ENCODE measurements at regions not wholly inside any gene's neighbourhood (a gene's known extent, or its start where the extent isn't known, plus 50 kb on each side); places are given as distances from the start of the nearest gene placed in this dataset.

GRCh38 chr12:93015871-93016751, 87.0 kb upstream of the EEA1 start:
- DNase-seq (ENCODE audit: low read depth), result no peak

- no peak for DNase-seq (ENCODE audit: low read depth)
Measured at GRCh38 chr12:93016752-93017350, 87.8 kb upstream of the EEA1 start.

GRCh38 chr12:93018610-93019009, 89.5 kb upstream of the EEA1 start:
- no peak for DNase-seq (ENCODE audit: low read depth)

GRCh38 chr12:93019212-93019927, 90.3 kb upstream of the EEA1 start:
- DNase-seq (ENCODE audit: low read depth), result no peak

- DNase-seq (ENCODE audit: low read depth), result no peak
Measured at GRCh38 chr12:93019975-93020630, 91.0 kb upstream of the EEA1 start.

- DNase-seq (ENCODE audit: low read depth), result no peak
Measured at GRCh38 chr12:93020631-93021597, 91.8 kb upstream of the EEA1 start.

- no peak for DNase-seq (ENCODE audit: low read depth)
Measured at GRCh38 chr12:93022603-93023340, 93.7 kb upstream of the EEA1 start.

- no peak for DNase-seq (ENCODE audit: low read depth)
Measured at GRCh38 chr12:93025145-93026103, 96.3 kb upstream of the EEA1 start.

GRCh38 chr12:93027041-93027440, 97.9 kb upstream of the EEA1 start:
- DNase-seq (ENCODE audit: low read depth), result no peak

GRCh38 chr12:93029091-93029490, 100.0 kb upstream of the EEA1 start:
- DNase-seq (ENCODE audit: low read depth), result no peak

GRCh38 chr12:93031028-93031427, 101.9 kb upstream of the EEA1 start:
- DNase-seq (ENCODE audit: low read depth), result no peak

- DNase-seq (ENCODE audit: low read depth), result no peak
Measured at GRCh38 chr12:93032758-93033157, 103.7 kb upstream of the EEA1 start.

- no peak for DNase-seq (ENCODE audit: low read depth)
Measured at GRCh38 chr12:93033948-93034347, 104.9 kb upstream of the EEA1 start.

- no peak for DNase-seq (ENCODE audit: low read depth)
Measured at GRCh38 chr12:93039062-93039461, 110.0 kb upstream of the EEA1 start.

GRCh38 chr12:93039930-93040329, 110.8 kb upstream of the EEA1 start:
- DNase-seq (ENCODE audit: low read depth), result no peak

GRCh38 chr12:93040367-93040766, 111.3 kb upstream of the EEA1 start:
- DNase-seq (ENCODE audit: low read depth), result no peak

GRCh38 chr12:93041416-93041815, 112.3 kb upstream of the EEA1 start:
- DNase-seq (ENCODE audit: low read depth), result no peak

GRCh38 chr12:93042283-93042682, 113.2 kb upstream of the EEA1 start:
- no peak for DNase-seq (ENCODE audit: low read depth)

GRCh38 chr12:93042684-93043083, 113.6 kb upstream of the EEA1 start:
- DNase-seq (ENCODE audit: low read depth), result no peak
